Astrocyte (in vitro differentiated cells and primary cell): ENCODE measurements at regions not wholly inside any gene's neighbourhood (a gene's known extent, or its start where the extent isn't known, plus 50 kb on each side); places are given as distances from the start of the nearest gene placed in this dataset.

ENCODE experiments used
- DNase-seq: peaks from one replicate; pipeline ENCODE4 v3.0.0-alpha.2; 2010; ENCODE audit warnings: low read depth
- FAIRE-seq: peaks from 2 replicates; lab custom pipeline; 2011; peaks lifted over from hg19 to GRCh38; lab: Jason Lieb, UNC
- H2AFZ ChIP-seq: 2 replicates; pipeline ENCODE4 v1.6.0; 2012; ENCODE audit warnings: low read depth, low read length, inconsistent platforms
- H3K27ac ChIP-seq: 2 replicates; pipeline ENCODE4 v1.5.1; 2011; ENCODE audit warnings: low read depth, low read length, inconsistent platforms
- H3K27me3 ChIP-seq: 2 replicates; pipeline ENCODE4 v1.6.0; 2011; ENCODE audit warnings: low read length, inconsistent platforms; ENCODE audit not compliant: insufficient read depth
- H3K36me3 ChIP-seq: 2 replicates; pipeline ENCODE4 v1.5.1; 2011; ENCODE audit warnings: low read length, inconsistent platforms; ENCODE audit not compliant: insufficient read depth
- H3K4me1 ChIP-seq: 2 replicates; pipeline ENCODE4 v1.5.1; 2011; ENCODE audit warnings: low read length, inconsistent platforms; ENCODE audit not compliant: insufficient read depth
- H3K4me2 ChIP-seq: 2 replicates; pipeline ENCODE4 v1.6.0; 2012; ENCODE audit warnings: low read length, inconsistent platforms
- H3K4me3 ChIP-seq: 2 replicates; pipeline ENCODE4 v1.5.1; 2011; ENCODE audit warnings: low read depth, mild to moderate bottlenecking, low read length, inconsistent platforms; ENCODE audit not compliant: insufficient read depth
- H3K79me2 ChIP-seq: 2 replicates; pipeline ENCODE4 v1.6.0; 2012; ENCODE audit warnings: mild to moderate bottlenecking, low read length, inconsistent platforms; ENCODE audit not compliant: insufficient read depth
- H3K9ac ChIP-seq: 2 replicates; pipeline ENCODE4 v1.6.0; 2012; ENCODE audit warnings: mild to moderate bottlenecking, low read length, inconsistent platforms
- H3K9me3 ChIP-seq: 2 replicates; pipeline ENCODE4 v1.5.1; 2012; ENCODE audit warnings: low read depth, mild to moderate bottlenecking, low read length, inconsistent platforms; ENCODE audit not compliant: insufficient read depth
- H4K20me1 ChIP-seq: 2 replicates; pipeline ENCODE4 v1.6.0; 2012; ENCODE audit warnings: low read length, inconsistent platforms; ENCODE audit not compliant: insufficient read depth
- H3K27ac Mint-ChIP-seq: one replicate; pipeline ENCODE4 v1.8.0; 2021; ENCODE audit warnings: mild to moderate bottlenecking, mixed read lengths; ENCODE audit not compliant: unreplicated experiment
- H3K27me3 Mint-ChIP-seq: one replicate; pipeline ENCODE4 v1.8.0; 2021; ENCODE audit warnings: low read depth, mixed read lengths; ENCODE audit not compliant: unreplicated experiment
- H3K36me3 Mint-ChIP-seq: one replicate; pipeline ENCODE4 v1.8.0; 2021; ENCODE audit warnings: low read depth, mixed read lengths; ENCODE audit not compliant: unreplicated experiment
- H3K4me1 Mint-ChIP-seq: one replicate; pipeline ENCODE4 v1.8.0; 2021; ENCODE audit warnings: low read depth, mixed read lengths; ENCODE audit not compliant: unreplicated experiment
- H3K4me3 Mint-ChIP-seq: one replicate; pipeline ENCODE4 v1.8.0; 2021; ENCODE audit warnings: mild to moderate bottlenecking, moderate library complexity, mixed read lengths; ENCODE audit not compliant: unreplicated experiment
- H3K9me3 Mint-ChIP-seq: one replicate; pipeline ENCODE4 v1.8.0; 2021; ENCODE audit warnings: mild to moderate bottlenecking, mixed read lengths; ENCODE audit not compliant: unreplicated experiment
- EZH2 ChIP-seq: IDR thresholded peaks from 2 replicates; pipeline ENCODE4 v1.6.1; 2012; ENCODE audit warnings: mild to moderate bottlenecking, low read length, inconsistent platforms; ENCODE audit not compliant: insufficient read depth
- TF ChIP-seq, protein P1 (sequence below): IDR thresholded peaks from 2 replicates; pipeline ENCODE4 v1.5.1; 2011; ENCODE audit warnings: low read depth, mild to moderate bottlenecking, inconsistent platforms, low read length, moderate library complexity; ENCODE audit not compliant: insufficient read depth

DNA sequence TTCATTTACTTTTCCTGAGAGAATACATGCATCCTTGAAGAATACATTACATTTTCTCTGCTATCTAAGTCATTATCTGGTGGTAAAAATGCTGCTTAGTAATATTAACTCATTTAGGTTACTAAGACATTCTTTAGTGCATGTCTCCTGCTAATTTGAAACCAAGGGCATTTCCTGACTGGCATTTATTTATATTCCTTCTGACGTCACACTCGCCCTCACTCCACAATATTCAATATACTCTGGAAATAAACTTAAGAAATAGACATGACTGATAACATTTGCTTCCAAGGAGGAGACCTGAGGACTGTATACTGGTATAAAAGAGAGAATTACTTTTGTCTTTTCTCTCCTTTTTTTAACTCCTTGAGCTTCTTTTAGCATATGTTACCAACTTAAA is 619.5 kb upstream of the SMIM31 start:
- peak; percentile 0 for DNase-seq
- Mint-ChIP-seq H3K36me3 (no peaks in the 10 kb centered on the region), H3K27me3 (no peaks in the 10 kb centered on the region), H3K4me1 (peaks cover 13% of the 10 kb centered on the region), H3K9me3 (no peaks in the 10 kb centered on the region), H3K27ac (peak overlapping the region; percentile 4), H3K4me3 (no peak overlapping the region)
- Histone ChIP-seq H4K20me1 (no peaks in the 10 kb centered on the region), H3K4me3 (no peak overlapping the region), H2AFZ (no peak overlapping the region), H3K79me2 (no peaks in the 10 kb centered on the region), H3K9me3 (no peaks in the 10 kb centered on the region), H3K27ac (no peak overlapping the region), H3K4me2 (no peak overlapping the region), H3K4me1 (no peaks in the 10 kb centered on the region), H3K27me3 (no peaks in the 10 kb centered on the region), H3K9ac (no peak overlapping the region), H3K36me3 (no peaks in the 10 kb centered on the region)
- TF ChIP-seq, protein P1, sequence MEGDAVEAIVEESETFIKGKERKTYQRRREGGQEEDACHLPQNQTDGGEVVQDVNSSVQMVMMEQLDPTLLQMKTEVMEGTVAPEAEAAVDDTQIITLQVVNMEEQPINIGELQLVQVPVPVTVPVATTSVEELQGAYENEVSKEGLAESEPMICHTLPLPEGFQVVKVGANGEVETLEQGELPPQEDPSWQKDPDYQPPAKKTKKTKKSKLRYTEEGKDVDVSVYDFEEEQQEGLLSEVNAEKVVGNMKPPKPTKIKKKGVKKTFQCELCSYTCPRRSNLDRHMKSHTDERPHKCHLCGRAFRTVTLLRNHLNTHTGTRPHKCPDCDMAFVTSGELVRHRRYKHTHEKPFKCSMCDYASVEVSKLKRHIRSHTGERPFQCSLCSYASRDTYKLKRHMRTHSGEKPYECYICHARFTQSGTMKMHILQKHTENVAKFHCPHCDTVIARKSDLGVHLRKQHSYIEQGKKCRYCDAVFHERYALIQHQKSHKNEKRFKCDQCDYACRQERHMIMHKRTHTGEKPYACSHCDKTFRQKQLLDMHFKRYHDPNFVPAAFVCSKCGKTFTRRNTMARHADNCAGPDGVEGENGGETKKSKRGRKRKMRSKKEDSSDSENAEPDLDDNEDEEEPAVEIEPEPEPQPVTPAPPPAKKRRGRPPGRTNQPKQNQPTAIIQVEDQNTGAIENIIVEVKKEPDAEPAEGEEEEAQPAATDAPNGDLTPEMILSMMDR = no peak
- no peak for TF ChIP-seq EZH2
- no peak for FAIRE-seq

DNA sequence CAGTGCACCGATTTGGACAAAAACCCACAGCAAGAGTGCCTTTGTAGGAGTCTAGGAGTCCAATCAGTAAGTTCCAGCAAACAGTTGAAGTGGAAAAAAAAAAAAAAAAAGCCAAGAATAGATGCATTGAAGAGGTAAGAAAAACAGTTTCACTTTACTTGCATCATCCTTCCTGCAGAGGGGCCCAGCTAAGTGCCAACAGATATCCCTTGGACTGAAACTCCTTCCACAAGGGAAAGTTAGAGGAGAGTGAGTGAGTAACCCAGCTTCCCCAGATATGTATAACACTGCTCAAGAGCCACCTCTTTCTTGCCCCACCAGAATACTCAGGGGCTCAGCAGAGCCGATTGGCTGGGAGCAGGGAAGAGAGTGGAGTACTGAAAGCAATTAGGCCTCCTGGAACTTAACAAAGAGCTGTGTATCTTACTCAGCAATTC is 617.7 kb upstream of the SMIM31 start:
- Histone ChIP-seq H3K4me2 (peak overlapping the region; percentile 42), H2AFZ (peak overlapping the region; percentile 38), H3K9ac (no peak overlapping the region), H4K20me1 (no peaks in the 10 kb centered on the region), H3K36me3 (no peaks in the 10 kb centered on the region), H3K79me2 (no peaks in the 10 kb centered on the region), H3K4me1 (no peaks in the 10 kb centered on the region), H3K9me3 (no peaks in the 10 kb centered on the region), H3K27ac (no peak overlapping the region), H3K27me3 (no peaks in the 10 kb centered on the region), H3K4me3 (no peak overlapping the region)
- H3K4me1 Mint-ChIP-seq = peaks cover 13% of the 10 kb centered on the region
- no peaks in the 10 kb centered on the region for H3K9me3 Mint-ChIP-seq
- TF ChIP-seq, protein P1 = no peak
- TF ChIP-seq EZH2 = no peak
- peak overlapping the region; percentile 94 for H3K27ac Mint-ChIP-seq
- H3K27me3 Mint-ChIP-seq = no peaks in the 10 kb centered on the region
- no peak overlapping the region for H3K4me3 Mint-ChIP-seq
- FAIRE-seq (no peak), DNase-seq (peak; percentile 62)
- H3K36me3 Mint-ChIP-seq = no peaks in the 10 kb centered on the region

DNA sequence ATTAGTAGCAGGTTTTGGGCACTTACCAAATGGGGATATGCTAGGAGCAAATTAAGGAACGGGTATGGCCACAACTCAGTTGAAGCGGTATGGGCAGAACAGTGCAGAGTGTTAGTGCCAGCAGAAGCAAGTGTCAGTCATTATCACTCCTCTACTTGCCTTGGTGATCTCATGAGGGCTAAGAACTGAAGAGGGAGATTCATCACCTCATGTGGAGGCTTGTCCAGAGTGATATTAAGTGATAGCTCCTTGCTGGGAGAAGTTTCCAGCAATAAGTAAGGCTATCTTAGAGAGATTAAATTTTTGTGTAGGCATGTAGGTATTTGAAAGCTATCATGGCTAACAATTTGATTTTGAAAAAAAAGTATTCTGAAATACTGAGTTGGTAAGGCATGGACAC is 615.4 kb upstream of the SMIM31 start:
- Histone ChIP-seq H3K79me2 (no peaks in the 10 kb centered on the region), H3K27me3 (no peaks in the 10 kb centered on the region), H3K4me1 (no peaks in the 10 kb centered on the region), H2AFZ (no peak overlapping the region), H3K9me3 (no peaks in the 10 kb centered on the region), H3K36me3 (no peaks in the 10 kb centered on the region), H3K4me3 (no peak overlapping the region), H3K9ac (no peak overlapping the region), H3K27ac (no peak overlapping the region), H3K4me2 (no peak overlapping the region), H4K20me1 (no peaks in the 10 kb centered on the region)
- DNase-seq (no peak), FAIRE-seq (no peak)
- Mint-ChIP-seq H3K4me1 (peaks cover 13% of the 10 kb centered on the region), H3K9me3 (no peaks in the 10 kb centered on the region), H3K27ac (no peak overlapping the region), H3K36me3 (no peaks in the 10 kb centered on the region), H3K4me3 (no peak overlapping the region), H3K27me3 (no peaks in the 10 kb centered on the region)
- no peak for TF ChIP-seq EZH2
- TF ChIP-seq, protein P1 = no peak
